Ovary (tissue), 3 donors: ENCODE measurements at regions not wholly inside any gene's neighbourhood (a gene's known extent, or its start where the extent isn't known, plus 50 kb on each side); places are given as distances from the start of the nearest gene placed in this dataset.

Experiments
- CTCF ChIP-seq, 3 donors: fragments of 450-650 bp in 2 of 3; fragments of 200-600 bp in 1 of 3; IDR thresholded peaks; one replicate each; pipeline versions ENCODE4 v1.5.1 to v1.8.0; 2016 to 2022; ENCODE audit warnings: antibody characterized with exemption in 3 of 3, mild to moderate bottlenecking in 1 of 3
- EP300 ChIP-seq: sonication (generic); formaldehyde crosslinking; IDR thresholded peaks from one replicate; pipeline ENCODE4 v1.6.1; 2017; ENCODE audit warnings: antibody characterized with exemption
- POLR2A ChIP-seq: fragments of 450-650 bp; IDR thresholded peaks from one replicate; pipeline ENCODE4 v1.6.1; 2017; ENCODE audit warnings: antibody characterized with exemption, mild to moderate bottlenecking, moderate library complexity
- donor health status: DM: no; HTN: no; CAD: no.

- TF ChIP-seq CTCF (IDR thresholded peaks at IDR 0.05) (no peak), POLR2A (no peak), EP300 (no peak)
Measured at GRCh38 chr4:155529272-155529671, 137.4 kb upstream of the GUCY1A1 start.
